ENCODE measurements at regions not wholly inside any gene's neighbourhood (a gene's known extent, or its start where the extent isn't known, plus 50 kb on each side); places are given as distances from the start of the nearest gene placed in this dataset.
"Not testable (repeated sequence)": the region's sequence is repeated elsewhere in the genome, so short reads cannot be mapped to it uniquely, and the experiment has no call there.

DNA sequence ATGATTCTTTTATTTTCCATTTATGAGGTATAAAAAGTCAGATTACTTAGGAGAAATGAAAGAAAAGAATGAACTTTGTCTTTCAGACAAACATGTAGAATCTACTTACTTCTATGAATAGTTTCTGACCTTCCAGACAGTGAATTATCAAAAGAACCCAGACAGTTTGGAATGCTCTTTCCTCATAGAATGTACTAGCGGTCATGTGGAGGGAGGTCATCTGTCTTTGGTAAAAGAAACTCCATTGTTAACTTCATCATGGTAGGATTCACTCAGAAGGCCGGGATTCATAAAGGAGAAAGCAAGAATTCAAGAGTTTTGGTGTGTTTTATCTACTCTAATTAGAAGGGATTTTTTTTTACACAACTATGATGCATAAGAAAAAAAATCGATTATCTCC is 144.8 kb upstream of the ZNF804B start:
- DNase-seq = no peak

DNA sequence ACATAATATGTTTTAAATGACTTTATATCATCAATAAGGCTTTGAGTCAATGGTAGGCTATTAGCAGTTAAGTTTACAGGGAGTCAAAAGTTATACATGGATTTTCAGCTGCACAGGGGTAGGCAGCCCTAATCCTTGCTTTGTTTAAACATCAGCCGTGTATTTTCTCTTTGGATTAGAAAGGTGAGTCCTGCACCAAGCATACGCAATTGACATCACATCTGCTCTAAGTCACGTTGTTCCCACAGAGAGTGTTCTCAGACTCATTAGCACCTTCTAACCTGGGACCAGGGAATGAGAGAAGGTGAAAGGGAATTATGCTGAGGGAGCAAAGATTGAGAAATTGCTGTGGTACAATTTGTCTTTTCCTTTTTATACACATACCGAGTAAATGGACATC is 148.6 kb upstream of the ZNF804B start:
- no peak for DNase-seq

DNA sequence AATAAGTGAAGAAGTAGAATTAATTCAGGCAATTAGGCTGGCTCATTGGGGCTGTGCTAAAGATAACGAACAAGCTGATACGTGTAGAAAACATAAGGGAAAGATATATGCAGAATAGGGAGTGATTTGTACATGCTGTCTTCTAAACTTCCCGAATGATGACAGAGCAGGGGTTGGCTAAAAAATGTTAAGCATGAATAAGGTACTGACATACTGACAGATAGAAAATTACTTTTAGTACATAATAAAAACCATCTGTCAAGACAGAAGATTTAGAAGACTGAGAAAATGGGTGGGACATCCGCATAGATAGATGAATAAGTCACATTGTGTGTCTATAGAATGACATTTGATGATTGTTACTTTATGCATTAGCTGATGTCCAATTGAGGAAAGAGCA is 158.8 kb upstream of the ZNF804B start:
- DNase-seq = no peak

DNA sequence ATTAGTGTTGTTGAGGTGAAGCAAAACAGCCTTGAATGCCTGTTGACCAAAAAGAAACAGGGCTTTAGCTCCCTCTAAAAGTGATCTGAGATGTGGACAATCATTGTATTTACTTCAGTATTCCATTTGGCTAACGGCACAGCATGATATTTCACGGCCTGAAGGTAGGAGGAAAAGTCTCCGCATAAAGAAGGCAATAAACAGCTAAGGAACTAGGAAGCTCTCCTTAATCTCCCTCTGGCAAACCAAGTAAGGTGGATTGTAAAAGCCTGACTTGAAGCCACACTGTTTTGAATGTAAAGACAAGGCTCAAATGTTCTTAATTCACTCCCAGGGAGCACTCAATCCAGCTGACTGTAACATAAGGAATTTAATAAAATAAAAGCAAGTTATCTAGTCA is 160.0 kb upstream of the ZNF804B start:
- DNase-seq = no peak

DNA sequence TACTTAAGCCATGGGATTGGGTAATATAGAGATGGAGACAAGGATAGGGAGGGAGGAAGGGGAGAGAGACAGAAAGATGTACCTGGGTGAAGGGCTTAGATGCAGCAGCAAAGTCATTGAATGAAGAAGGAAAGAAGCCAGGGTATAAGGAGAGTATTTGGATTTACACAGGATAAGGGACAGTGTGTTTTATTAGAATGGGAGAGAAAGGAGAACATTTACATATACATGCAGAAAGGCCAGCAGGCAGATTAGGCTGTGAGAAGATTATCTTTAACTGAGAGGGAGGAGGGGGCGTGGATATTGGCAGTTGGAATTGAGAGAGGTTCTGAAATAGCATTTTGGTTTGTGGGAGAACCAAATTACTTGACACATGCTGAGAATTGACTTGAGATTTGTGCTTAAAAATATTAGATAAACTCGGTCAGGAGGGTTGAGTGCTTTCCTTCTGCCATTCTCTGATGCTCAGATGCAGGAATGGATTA is 161.5 kb upstream of the ZNF804B start:
- DNase-seq = no peak

DNA sequence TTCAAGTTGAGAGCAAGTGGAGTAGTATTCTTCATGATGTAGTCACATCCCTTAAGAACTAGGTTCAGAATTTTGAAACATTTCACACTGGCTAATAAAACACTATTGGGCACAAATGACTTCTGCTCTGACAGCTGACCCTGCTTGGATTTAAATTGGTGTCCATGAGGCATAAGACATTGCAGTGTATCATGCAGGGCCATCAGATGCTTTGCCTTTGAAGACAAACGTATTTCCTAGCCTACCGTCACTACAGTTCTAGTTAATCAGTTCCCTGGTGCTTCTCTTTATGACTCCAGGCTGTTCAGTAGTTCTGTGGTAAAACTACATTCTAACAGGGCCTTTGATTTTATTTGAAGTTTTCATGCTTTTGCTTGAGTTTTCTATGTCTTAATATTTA is 168.5 kb upstream of the ZNF804B start:
- no peak for DNase-seq

DNA sequence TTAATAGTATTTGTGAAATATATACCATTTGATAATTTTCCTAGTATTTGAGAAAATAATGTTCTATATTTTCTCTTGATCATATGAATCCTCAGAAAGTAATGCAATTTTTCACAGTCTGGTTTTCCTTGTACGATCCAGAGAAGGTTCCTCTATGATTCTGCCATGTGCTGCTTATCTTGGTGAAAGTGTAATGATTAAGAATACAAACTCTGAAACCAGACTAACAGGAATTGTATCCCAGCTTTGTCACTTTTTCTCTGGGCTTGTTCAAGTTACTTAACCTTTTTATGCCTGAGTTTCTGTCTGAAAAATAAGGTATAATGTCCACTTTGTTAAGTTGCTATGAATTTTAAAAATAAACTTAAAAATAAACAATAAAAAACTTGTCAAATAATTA is 169.6 kb upstream of the ZNF804B start:
- no peak for DNase-seq

DNA sequence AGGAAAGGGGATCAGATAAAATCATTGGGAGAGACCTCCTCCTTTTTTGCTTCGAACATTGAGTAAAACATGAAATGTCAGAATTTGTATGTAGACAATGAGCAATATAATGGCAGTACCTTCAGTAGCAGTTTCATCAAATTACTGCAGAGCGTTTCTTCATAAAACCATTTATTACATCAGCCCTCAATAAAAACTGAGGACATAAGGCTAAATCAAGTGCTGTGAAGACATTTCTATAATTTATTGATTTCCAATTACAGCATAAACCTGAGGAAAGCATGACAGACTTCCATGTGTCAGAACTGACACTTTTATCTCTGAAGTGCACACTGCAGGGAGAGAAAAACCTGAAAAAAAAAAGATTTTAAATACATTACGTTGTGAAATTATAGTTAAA is 172.6 kb upstream of the ZNF804B start:
- no peak for DNase-seq

DNA sequence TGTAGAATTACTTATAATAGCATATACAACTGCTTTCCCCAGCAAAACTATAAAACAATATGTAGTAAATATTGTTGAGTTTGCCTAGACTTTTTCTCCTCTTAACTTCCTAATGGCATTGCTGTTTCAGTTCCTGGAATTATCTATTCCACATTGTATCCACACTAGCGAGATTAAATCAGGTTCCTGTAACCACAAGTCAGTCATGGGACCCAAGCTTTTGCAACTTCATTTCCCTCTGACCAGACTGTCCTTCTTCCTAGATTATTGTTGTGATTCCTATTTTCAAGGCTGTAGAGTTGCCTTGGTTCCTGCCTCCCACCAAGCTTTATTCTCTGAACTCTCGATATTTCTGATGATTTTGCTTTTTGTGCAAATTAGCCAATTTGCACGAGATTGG is 173.3 kb upstream of the ZNF804B start:
- no peak for DNase-seq

DNA sequence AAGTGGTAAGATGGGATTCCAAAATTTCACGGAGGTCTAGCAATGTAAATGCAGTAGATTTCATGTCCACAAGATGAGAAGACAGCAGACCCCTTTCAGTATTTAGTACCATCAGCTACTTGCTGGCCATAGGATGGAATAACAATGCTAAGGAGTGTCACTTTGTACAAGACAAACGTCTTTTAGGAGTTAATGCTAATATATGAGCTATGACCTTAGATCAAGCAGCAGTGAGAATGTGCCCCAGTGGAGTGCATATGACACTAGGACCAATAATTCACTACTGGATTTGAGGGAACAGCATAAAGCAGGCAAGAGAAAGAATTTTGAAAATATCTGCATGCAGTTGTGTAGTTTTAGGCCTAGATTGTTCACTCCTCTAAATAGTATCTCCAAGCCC is 182.8 kb upstream of the ZNF804B start:
- no peak for DNase-seq

DNA sequence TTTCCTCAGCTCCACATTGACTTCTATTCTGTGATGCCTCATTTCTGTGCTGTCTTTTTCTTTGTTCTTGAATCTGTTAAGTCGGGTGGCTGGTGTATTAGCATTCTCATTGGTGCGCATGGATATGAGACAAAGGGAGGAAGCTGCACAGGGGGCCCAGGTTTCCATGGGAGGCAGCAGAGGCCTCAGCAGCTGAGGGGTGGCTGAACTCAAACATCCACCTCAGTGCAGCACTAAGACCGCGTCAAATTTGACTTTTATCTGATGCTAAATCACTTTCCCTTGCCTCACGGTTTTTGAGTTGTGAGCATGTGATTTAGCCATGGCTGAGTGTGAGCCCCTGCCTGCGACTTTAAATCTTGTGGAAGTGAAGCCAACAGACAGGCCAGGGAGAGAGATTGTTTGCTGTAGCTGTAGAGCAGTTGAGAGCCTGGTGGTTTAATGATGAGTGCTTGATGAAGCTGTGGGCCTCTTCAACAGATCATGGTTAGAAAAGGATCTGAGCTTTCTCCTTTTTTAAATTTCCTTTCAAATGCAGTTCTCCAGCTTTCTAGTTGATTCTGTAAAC is 193.3 kb upstream of the ZNF804B start:
- DNase-seq = no peak

DNA sequence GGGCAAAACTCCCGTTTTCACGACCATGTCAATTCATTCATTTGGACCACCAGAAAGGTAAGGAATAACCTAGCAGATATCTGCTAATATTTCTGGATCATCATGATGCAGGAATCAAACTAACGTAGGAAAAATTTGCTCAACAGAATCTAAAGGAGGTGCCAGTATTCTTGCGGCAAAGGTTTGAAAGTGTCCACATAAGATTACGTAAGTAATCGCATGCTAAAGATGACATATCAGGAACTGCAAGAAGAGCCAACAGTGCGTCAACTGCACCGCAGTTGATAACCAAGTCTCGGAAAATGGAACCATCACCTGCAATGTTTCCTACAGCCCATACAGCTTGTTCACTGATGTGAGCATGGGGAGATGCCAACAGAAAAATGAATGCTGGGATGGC is 194.1 kb upstream of the ZNF804B start:
- DNase-seq = no peak

DNA sequence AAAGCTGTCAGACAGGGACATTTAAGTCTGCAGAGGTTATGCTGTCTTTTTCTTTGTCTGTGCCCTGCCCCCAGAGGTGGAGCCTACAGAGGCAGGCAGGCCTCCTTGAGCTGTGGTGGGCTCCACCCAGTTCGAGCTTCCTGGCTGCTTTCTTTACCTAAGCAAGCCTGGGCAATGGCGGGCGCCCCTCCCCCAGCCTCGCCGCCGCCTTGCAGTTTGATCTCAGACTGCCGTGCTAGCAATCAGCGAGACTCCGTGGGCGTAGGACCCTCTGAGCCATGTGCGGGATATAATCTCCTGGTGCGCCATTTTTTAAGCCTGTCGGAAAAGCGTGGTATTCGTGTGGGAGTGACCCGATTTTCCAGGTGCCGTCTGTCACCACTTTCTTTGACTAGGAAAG is 203.1 kb upstream of the ZNF804B start:
- not testable (repeated sequence) for DNase-seq

DNA sequence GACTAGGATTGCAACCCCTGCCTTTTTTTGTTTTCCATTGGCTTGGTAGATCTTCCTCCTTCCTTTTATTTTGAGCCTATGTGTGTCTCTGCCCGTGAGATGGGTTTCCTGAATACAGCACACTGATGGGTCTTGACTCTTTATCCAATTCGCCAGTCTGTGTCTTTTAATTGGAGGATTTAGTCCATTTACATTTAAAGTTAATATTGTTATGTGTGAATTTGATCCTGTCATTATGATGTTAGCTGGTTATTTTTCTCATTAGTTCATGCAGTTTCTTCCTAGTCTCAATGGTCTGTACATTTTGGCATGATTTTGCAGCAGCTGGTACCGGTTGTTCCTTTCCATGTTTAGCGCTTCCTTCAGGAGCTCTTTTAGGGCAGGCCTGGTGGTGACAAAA is 204.7 kb upstream of the ZNF804B start:
- DNase-seq = not testable (repeated sequence)

DNA sequence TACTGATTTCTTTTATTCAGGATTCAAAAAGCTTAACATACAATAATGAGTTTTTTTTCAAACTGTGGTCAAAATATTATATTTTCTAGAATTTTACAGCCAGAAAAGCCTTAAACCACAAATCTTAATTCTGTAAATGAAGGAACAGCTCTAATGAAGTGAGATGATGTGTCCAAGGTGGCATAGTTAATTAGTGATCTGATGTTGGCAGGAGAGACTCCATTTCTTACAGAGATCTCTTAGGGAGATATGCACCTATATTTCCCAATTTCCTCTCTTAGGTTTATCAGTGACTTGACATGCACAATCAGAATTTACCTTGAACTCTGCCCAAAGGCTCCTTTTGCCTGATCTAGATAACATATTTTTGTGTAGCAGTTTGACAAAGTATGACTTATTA is 211.1 kb upstream of the ZNF804B start:
- DNase-seq = no peak

DNA sequence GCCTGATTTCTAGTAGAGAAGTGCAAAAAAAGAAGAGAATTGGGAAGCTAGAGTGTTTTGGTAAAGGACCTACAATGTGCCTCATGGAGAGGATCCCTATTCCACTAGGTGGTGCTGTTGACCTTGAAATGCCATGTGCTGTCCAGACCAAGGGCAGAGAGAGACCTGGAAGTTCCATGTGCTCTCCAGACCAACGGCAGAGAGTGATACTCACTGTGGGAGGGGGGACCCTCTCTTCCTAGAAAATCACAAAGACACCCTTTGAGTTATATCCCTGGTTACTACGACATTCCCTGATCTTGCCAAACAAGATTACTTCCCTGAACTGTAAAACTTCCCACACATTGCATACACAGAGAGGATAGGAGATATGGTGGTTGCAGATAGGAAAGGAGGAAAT is 212.7 kb upstream of the ZNF804B start:
- no peak for DNase-seq

DNA sequence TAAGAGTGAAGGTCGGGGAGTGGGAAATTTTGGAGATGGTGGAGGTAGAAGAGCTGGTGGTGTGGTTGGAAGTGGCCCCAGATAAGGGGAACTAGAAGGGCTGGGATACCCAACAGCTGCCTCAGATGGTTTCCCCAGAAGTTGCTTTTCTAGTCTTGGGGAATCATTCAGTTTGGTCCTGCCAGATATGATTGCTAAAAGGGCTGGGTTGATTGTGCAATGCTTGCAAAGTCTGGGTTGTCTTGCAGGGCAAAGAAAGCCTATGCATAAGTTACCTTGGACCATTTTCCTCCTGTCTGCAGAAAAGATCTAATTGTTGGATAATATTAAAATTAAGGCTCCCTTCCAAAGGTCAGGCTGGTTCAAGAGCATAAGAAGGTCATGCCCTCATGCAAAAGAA is 213.8 kb upstream of the ZNF804B start:
- no peak for DNase-seq

DNA sequence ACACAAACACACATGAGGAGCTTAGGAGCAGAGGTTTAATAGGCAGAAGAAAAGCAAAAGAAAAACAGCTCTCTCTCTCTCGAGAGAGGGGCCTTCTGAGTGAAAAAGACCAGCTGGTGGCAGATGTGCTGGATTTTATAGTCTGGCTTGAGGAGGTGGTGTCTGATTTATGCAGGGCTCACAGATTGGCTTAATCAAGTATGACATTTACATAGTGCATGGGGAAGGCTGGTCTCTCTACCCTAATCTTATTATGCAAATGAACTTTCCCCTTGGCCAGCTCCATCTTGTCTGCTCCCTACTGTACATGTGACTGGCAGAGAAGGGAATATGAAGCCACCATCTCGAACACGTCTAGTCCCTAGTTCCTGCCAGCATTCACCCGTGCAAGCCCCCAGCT is 219.5 kb upstream of the ZNF804B start:
- peak in 1 of 3 donors; percentile 15 for DNase-seq

DNA sequence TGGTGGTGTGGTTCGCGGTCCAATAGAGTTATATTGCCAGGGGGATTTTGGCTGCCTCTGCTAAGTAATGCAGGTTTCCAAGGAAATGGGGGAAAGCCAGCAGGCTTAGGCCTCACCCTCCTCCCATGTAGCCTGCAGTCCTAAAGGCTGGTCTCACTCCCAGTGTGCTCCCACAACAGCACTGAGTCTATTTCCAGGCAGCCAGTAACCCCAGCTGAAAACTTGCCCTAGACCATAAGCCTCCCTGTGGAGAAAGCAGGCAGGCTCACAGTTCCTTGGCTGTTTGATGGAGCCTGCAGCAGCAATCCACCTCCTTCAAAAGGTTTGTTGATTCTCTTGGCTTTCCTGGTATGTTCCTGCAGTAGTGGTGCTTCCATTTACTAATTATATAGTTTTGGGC is 220.0 kb upstream of the ZNF804B start:
- DNase-seq = no peak

DNA sequence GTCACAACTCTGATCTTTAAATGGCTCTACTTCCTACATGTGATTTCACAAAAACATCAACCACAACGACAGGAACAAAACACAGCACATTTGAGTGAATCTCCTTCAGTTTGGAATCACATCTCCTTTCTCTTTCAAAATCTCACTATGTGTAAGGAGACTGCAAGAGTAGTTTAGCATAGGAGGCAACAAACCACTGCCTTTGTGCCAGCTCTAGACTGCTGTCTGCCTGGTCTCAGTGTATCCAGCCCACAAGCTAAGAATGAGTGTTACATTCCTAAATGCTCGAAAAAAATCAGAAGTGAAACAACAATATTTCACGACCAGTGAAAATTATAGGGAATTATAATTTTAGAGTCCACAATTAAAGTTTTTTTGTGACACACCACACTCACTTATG is 217.0 kb upstream of the STEAP4 start:
- no peak for DNase-seq

DNA sequence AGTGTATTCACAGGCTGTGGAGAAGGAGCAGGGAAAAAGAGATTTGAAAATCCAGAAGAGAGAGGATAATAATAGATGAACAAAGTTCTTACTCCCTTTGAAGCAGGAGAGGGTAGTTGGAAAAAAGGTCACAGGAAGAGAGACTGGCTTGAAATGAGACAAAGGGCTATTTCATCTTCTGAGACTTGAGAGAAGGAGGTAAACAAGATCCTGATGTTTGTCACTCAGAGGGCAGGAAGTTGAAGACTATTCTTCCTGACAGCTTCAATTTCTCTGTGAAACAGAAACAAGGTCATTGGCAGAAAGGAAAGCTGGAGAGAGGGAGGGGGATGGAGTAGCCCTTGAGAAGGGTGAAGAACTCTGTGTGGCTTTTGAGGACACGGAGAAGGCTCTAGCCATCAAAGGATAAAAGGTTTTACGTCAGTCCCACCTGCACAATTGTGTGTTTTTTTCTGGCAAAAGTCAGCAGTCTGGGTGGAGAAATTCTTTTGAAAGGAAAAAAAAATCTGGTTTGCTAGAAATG is 216.1 kb upstream of the STEAP4 start:
- DNase-seq = no peak

DNA sequence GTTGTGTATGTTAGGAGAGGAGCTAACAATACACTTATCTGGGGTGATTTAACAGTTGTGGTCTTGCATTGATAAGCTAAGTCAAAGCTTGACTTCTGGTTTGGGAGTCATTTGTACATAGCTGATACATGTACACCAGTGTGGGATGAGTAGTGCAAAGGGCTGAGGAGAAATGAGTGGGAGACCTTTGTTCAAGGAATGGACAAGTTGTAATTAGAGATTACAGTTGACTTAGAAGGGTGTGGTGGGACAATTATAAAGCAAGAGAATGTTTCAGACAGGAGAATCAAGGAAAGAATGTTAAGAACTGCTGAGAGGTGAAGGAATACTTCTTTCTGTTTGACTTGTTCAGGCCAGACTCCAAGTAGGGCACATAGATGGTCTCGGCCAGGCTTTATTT is 209.7 kb upstream of the STEAP4 start:
- no peak for DNase-seq

DNA sequence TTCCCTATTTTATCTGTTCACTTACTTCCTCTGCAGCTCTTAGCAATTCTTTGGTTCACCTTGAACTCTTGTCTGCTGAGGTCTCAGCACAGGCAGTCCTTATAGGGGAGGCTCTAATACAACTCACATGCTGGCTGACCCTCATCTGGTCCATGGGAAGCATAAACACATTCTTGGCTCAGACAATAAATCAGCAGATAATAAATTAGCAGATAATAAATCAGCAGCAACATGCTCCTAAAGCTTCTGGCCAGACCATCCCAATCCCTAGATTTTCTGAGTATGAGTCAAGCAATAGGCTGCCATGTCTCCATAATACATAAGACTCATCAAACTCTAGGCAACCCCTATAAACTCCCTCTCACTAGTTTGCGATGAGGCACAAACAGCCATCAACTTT is 208.6 kb upstream of the STEAP4 start:
- DNase-seq = no peak

DNA sequence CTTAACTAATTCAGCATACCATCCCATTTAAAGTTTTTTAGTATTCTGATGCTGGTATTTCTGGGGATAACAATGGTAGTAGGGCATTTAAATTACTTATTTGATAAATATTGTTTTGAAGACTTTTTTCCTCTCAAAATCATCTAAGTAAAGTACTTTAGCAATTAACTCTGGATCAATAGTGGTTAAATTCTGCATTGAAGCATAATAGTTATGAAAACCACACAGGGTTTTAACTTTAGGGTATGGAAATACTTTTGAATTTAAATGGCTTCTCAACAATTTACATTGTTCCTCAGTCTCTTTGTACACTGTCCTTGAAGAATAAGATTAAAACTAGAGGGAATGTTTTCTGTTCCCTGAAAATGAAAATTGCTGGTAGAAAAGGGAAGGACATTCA is 202.6 kb upstream of the STEAP4 start:
- DNase-seq = no peak

DNA sequence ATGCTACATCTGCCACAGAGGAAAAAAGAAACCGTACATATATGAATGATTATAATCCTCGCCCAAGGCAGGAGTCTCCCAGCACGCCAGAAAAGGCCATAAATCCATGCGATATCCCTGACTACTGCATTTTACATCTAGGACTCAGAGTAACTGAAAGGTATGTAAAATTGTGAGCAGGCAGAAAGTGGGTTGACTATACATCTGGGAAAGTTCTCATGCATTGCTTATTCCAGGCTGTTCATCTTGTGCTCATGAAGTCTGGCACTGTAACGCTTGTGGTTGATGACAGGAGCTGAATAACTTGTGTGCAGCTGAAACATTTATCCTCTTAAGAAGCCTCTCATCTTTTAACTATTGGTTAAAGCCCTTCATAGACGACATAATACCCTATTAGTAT is 193.4 kb upstream of the STEAP4 start:
- peak in 2 of 3 donors; percentile 36 to 55 for DNase-seq
